Fibroblast of lung (primary cell): ENCODE measurements at regions not wholly inside any gene's neighbourhood (a gene's known extent, or its start where the extent isn't known, plus 50 kb on each side); places are given as distances from the start of the nearest gene placed in this dataset.

Source experiments
- EZH2 ChIP-seq: IDR thresholded peaks from 2 replicates; pipeline ENCODE4 v1.5.1; 2012; ENCODE audit warnings: low read length, control low read depth, mild to moderate bottlenecking; ENCODE audit errors: missing control alignments
- TF ChIP-seq, protein P1 (sequence below), 2 donors: IDR thresholded peaks in 1 of 2; conservative IDR thresholded peaks in 1 of 2; 1 replicate in 1 of 2; 2 replicates in 1 of 2; pipeline ENCODE4 v1.5.1; 2011 to 2012; ENCODE audit warnings: low read length in 2 of 2, control low read depth in 1 of 2, inconsistent platforms in 1 of 2, low read depth in 1 of 2, mild to moderate bottlenecking in 1 of 2

DNA sequence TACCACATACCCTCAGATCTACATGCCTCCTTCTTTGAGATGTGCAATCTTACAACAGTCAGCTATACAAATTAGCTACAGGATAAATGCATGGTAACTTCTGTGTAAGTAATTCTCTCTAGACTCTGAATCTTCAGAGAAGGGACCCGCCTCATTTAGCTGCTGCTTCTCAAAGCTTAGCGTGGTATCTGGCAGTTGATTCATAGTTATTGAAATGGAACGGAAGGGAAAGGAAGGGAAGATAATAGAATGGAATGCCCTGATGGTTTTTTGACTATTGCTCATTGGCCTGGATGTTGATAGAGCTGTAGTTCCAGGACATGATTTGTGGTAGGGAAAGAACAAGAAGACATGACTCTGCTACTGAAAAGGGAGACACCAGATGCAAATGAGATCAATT is 498.1 kb upstream of the CRIM1 start:
- TF ChIP-seq, protein P1, sequence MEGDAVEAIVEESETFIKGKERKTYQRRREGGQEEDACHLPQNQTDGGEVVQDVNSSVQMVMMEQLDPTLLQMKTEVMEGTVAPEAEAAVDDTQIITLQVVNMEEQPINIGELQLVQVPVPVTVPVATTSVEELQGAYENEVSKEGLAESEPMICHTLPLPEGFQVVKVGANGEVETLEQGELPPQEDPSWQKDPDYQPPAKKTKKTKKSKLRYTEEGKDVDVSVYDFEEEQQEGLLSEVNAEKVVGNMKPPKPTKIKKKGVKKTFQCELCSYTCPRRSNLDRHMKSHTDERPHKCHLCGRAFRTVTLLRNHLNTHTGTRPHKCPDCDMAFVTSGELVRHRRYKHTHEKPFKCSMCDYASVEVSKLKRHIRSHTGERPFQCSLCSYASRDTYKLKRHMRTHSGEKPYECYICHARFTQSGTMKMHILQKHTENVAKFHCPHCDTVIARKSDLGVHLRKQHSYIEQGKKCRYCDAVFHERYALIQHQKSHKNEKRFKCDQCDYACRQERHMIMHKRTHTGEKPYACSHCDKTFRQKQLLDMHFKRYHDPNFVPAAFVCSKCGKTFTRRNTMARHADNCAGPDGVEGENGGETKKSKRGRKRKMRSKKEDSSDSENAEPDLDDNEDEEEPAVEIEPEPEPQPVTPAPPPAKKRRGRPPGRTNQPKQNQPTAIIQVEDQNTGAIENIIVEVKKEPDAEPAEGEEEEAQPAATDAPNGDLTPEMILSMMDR (conservative IDR thresholded peaks at IDR 0.05 in 1 of 2, IDR thresholded peaks at IDR 0.05 in 1 of 2; ENCODE audit: low read depth in 1 of 2, low read length in 2 of 2): no peak
- TF ChIP-seq EZH2: no peak
